ENCODE measurements at regions not wholly inside any gene's neighbourhood (a gene's known extent, or its start where the extent isn't known, plus 50 kb on each side); places are given as distances from the start of the nearest gene placed in this dataset.

DNA sequence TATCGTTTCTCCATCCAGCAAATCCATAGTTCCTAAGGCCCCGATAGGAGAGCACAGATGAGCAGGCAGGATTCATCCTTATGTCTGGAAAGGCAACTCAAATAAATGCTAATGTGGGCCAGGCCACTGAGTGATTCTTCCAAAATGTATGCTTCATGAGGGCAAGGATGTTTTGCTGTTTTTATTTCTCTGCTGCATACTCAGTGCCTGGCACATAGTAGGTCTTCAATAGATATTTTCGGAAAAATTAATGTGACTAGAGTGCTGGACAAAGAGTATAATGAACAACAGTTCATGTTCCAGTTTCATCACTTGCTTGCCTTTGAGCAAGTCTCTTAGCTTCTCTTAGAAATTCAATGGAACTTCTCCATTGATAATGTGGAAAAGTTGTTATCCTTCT lies 357.7 kb downstream of the PRDM2 start:
- no peak overlapping the region for H3K4me3 ChIP-seq (replicated peaks in 1 of 3; ENCODE audit: insufficient read depth in 1 of 3, low read depth in 1 of 3, low read length in 3 of 3)
- no peaks in the 10 kb centered on the region for H3K36me3 ChIP-seq (ENCODE audit: control insufficient read depth in 2 of 2, extremely low read depth in 1 of 2, insufficient read depth in 2 of 2, low read length in 2 of 2)
- no peaks in the 10 kb centered on the region for H3K9me1 ChIP-seq (replicated peaks; ENCODE audit: control insufficient read depth, extremely low read depth, insufficient read depth, low read length)
- intact Hi-C loops (cut with micrococcal nuclease) (no loop called here), dilution Hi-C loops (cut with MboI; ENCODE audit: extremely low pct_ligation_motif_present, low sequenced_read_pairs) (no loop called here)
- no peaks in the 10 kb centered on the region for H3K4me1 ChIP-seq (ENCODE audit: control insufficient read depth, extremely low read depth, insufficient read depth, low read length)
- H3K9ac ChIP-seq (replicated peaks; ENCODE audit: extremely low read depth, insufficient read depth, low read length) = no peak overlapping the region
- no peak overlapping the region for H3K27ac ChIP-seq (ENCODE audit: insufficient read depth, low read depth, low read length)
- FAIRE-seq = no peak
- H3K4me2 ChIP-seq (ENCODE audit: insufficient read depth, low read length) = no peak overlapping the region
- H3K27me3 ChIP-seq (ENCODE audit: control insufficient read depth in 2 of 2, insufficient read depth in 2 of 2, low read length in 2 of 2) = no peaks in the 10 kb centered on the region
- H4K20me1 ChIP-seq (replicated peaks; ENCODE audit: control insufficient read depth, extremely low read depth, insufficient read depth, low read length) = no peaks in the 10 kb centered on the region
- BruUV-seq (replicated peaks) = no TSS peak
- no peak for DNase-seq (ENCODE audit: low read depth, low spot score)
- H2AFZ ChIP-seq (ENCODE audit: low read depth, low read length) = no peak overlapping the region
- ChIA-PET CTCF (no interaction called here), POLR2A (no interaction called here)
- H3K9me3 ChIP-seq (replicated peaks; ENCODE audit: control insufficient read depth, insufficient read depth, low read length) = no peaks in the 10 kb centered on the region
- TF ChIP-seq, protein P1, sequence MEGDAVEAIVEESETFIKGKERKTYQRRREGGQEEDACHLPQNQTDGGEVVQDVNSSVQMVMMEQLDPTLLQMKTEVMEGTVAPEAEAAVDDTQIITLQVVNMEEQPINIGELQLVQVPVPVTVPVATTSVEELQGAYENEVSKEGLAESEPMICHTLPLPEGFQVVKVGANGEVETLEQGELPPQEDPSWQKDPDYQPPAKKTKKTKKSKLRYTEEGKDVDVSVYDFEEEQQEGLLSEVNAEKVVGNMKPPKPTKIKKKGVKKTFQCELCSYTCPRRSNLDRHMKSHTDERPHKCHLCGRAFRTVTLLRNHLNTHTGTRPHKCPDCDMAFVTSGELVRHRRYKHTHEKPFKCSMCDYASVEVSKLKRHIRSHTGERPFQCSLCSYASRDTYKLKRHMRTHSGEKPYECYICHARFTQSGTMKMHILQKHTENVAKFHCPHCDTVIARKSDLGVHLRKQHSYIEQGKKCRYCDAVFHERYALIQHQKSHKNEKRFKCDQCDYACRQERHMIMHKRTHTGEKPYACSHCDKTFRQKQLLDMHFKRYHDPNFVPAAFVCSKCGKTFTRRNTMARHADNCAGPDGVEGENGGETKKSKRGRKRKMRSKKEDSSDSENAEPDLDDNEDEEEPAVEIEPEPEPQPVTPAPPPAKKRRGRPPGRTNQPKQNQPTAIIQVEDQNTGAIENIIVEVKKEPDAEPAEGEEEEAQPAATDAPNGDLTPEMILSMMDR (IDR thresholded peaks at IDR 0.05; ENCODE audit: extremely low read depth in 1 of 2, insufficient read depth in 1 of 2, low read depth in 1 of 2, low read length in 2 of 2) = no peak
- no peak for TF ChIP-seq FOS (IDR thresholded peaks at IDR 0.05; ENCODE audit: borderline replicate concordance, insufficient read depth, low read length)
- TF ChIP-seq JUN (IDR thresholded peaks at IDR 0.05; ENCODE audit: borderline replicate concordance, insufficient read depth, insufficient read length, low read depth) = no peak
- TF ChIP-seq GATA2 (IDR thresholded peaks at IDR 0.05; ENCODE audit: insufficient read depth, insufficient read length, low read depth, low read length) = no peak
- no peak for TF ChIP-seq POLR2AphosphoS5 (IDR thresholded peaks at IDR 0.05; ENCODE audit: insufficient read depth, low read depth, low read length)
- no peak for TF ChIP-seq POLR2A (IDR thresholded peaks at IDR 0.05; ENCODE audit: low read depth, low read length)
- TF ChIP-seq EZH2 (IDR thresholded peaks at IDR 0.05; ENCODE audit: borderline replicate concordance, low read depth, low read length, severe bottlenecking) = no peak
- TF ChIP-seq MYC (IDR thresholded peaks at IDR 0.05; ENCODE audit: low read depth, low read length) = no peak
- TF ChIP-seq, protein P2, sequence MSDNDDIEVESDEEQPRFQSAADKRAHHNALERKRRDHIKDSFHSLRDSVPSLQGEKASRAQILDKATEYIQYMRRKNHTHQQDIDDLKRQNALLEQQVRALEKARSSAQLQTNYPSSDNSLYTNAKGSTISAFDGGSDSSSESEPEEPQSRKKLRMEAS (IDR thresholded peaks at IDR 0.05; ENCODE audit: insufficient read depth, insufficient read length) = no peak
- no peaks in the 10 kb centered on the region for H3K79me2 ChIP-seq (ENCODE audit: control insufficient read depth, insufficient read depth, low read length)
